LoVo (cell line): ENCODE measurements at regions not wholly inside any gene's neighbourhood (a gene's known extent, or its start where the extent isn't known, plus 50 kb on each side); places are given as distances from the start of the nearest gene placed in this dataset.

Experiments used
- DNase-seq: peaks from one replicate; pipeline ENCODE4 v3.0.0-alpha.2; 2016; ENCODE audit warnings: low spot score

DNA sequence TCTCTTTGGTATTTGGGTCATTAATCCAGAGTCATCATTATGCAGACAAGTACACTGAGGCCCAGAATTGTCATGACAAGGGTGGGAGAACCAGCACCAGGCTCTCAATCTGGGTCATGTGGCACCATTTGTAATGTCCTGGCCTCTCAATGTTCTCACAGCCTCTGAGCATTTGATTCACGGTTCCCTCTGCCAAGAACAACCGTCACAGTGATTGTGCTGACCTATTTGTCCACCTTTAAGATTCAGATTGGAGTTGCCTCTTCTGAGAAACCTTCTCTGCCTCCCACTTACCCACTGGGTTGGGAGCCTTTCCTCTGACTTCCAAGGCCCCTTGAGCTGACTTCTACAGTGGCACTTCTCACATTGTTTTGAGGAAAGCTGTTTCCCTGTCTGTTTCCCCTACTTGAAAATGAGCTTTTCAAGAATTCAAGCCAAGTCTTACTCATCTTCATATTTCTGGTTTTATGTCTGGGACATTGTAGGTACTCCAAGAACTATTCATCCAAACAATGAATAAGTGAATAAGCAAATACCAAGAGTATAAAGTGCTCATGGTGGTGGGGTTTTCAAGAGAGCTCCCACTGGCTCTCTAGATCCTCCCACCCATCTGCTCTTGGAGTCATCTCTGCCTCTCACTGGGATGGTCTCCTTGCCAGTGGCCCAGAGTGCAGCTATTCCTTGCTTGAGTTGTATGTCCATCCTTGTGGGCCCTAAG is 126.4 kb upstream of the E2F8 start:
- DNase-seq = no peak

DNA sequence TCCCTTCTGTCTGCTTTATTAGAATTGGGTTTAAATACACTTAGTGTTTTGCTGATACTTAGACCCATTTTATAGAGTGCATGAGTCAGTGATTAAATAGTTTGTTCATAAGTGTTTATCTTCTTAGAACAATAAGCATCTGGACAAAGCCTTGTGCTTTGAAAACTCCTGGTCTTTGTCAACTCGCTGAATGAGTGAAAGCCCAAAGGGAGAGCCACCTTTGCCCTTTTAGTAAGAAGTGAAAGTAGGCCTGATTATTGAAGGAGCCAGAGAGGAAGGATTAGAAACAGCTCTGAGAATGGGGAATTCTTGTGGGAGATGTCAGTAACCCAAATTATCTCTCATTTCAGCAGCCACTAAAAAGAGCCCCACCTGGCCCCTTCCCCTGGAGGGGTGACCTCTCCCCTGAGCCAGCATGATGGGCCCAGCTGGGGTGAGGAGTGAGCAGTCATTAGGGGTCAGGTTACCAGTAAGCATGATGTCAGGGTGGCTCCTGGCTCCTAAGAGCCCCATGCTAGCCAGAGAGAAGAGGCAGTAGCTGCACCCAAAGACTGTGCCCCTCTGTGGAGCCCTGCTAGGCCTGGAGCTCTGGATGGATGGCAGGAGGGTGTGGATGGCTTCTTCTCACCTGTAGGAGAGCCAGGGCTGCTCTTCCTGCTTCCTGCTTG is 125.1 kb upstream of the E2F8 start:
- DNase-seq = no peak

DNA sequence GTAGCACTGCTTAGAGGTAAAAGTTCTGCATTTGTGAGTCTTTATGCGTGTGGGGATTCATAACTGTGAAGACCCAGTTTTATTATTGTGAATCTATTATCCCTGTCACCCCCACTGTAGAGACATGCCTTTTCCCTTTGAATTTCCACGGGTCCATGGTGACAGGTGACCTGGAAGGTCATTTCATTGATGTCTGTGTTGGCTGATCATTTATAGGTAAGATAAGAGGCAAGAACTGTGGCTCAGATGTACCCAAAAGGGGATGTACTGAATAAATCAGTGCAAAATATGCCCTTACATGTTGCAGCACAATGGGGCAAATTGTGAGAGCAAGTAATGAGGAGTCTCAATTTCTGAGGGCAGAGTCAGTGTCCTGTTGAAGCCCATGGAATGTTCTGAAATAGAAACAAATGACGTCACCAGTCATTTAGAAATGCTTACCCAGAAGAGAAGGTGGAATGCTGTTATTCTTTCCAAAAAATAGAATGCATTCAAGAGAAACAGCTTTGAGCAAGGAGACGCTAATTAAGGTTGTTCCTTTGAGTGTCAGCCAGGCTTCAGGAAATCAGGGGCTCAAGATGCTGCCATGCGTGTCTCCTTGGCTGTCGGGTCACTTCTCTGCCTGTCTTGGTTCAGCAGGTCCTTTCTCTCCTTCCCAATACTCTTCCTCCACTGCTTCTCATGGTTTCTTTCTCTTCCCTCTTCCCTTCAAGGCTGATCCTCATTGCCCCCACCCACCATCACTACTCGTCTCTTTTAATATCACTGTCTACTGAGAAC is 118.7 kb upstream of the E2F8 start:
- no peak for DNase-seq

DNA sequence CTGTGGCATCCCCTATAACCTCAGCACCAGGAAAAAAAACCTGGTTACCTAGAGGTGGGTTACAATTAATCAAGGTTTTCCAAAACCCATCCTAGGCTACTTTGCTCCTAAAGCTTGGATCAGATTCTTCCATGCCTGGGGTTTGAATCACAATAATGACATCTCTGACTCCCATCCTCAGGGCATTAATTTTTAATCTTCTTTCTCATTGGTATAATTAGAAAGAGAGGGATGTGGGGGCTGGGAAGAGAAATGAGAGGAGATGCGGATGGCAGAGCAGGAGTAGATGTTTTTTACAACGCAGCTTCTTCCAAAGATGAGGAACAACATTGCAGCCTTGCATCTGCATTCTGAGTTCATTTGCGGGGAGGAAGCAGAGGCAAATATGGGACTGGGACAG is 117.2 kb upstream of the E2F8 start:
- DNase-seq = no peak

DNA sequence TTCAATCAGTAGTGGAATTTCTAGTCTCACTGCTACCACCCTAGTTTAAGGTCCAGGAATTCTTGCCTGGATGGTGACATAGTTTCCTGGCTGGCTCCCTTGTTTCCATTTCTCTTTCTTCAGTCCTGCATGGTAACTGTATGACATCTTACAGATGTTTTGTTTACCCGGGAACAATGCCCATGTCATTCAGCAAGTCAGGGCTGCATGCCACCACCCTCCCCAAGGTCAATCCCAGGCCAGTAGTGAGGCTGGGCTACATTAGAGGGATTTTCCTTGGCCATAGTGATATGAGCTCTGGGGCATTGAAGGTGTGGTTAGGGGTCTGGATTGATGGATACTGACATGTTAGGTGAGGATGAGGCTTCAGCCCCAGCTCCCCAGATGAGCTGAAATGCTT is 114.9 kb upstream of the E2F8 start:
- no peak for DNase-seq

DNA sequence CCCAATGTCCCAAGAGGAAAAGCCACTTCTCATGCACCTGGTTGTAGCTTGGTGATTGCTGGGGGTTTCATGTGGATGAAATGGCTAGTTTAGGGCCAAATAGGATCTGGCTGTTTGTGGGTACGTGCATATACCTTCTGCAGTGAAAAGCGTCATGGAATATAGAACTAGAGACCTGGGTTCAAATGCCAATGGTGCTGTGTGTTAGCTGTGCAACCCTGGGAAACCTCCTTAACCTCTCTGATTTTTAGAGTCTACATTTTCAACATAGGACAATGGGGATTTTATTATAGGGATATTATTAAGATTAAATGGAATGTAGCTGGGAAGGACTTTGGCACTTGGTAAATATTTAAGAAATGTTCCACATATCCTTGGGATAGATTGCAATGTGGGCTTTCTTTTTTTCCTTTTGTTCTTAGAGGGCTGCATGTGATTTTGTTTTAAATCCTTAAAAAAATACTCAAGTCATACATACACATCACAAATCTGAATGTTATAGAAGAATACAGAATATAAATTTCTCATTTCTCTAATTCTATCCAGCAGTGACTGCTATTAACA is 112.6 kb upstream of the E2F8 start:
- no peak for DNase-seq

DNA sequence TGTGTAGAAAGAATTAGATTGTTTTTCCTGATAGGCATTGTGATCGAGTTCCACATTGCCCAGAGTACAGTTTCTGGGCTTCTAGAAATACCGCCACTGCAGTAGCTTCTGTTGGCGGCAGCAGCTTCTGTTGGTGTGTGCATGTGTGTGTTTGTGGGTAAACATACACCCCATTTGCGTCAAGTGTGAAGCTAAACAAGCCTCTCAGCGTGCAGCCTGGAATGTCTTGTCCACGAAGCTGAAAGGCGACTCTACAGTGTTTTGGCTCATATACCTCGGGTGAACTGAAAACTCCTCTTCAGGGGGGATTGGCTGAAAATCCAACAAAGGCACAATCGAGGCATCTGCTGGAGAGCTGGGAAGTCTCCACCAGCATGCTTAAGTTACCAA is 112.0 kb upstream of the E2F8 start:
- no peak for DNase-seq

DNA sequence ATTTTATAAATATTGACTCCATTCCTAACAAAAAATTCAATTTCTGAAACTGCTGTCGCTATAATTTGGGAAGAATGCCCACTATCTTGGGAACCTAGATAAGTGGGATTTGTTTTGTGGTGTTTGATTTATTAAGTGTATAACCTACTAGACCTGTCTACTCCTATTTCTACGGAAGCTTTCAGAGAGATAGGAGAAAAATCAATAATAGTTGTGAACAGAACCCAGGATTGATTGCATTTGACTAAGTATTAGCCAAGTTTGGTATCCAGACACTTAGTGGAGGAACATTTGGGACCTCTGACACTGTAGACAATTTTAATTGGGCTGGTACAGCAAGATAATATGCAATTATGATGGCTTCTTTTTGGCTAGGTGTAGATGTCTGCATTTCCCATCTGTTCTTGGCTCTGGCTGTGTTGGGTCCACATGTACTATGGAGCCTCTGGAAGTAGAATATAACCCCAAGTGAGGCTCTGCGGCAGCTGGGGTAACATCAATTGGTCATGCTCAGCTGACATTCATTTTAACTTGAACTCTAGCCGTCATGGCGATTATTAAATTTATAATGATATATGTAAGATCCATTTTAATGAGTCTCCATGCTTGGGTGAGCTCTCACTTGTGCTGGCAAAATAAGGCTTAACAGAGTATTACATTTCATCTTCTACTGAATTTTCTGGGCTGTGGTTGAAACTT is 111.5 kb upstream of the E2F8 start:
- DNase-seq = no peak

DNA sequence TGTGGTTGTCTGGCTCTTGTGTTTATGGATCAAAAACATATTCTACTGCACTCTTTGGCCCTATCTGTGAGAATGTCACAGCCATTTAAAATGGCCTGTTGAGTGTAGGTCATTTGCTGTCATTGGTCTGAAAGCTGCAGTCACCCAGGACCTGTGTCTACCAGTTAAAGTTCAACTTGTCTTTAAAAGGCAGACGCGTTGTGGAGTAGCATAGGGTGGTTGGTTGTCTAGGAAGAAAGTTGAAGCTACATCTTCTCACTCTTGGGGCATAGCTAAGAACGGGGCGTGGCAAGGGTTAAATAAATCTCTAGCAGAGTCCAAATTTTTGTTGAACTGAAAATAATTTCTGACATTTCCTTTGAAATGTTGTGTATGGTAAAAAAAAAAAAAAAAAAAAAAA is 110.7 kb upstream of the E2F8 start:
- DNase-seq = no peak

DNA sequence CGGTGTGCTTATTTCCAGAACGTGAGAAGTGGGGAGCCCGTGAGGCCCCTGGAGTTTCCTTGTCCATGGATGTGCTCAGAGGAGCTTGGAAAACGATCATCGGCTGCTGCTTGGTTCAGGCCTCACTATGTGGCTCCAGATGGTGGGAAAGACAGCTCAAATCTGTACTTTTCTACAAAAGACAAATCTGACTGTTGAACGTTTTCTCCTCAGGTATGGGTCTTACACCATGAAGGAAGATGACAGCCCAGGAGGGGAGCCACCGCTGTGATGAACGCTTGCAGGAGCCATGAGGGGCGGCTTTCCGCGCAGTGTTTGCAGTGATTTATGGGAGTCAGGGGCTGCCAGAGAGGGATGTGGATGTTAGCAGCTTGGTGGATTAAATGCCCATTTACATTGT is 109.4 kb upstream of the E2F8 start:
- no peak for DNase-seq

DNA sequence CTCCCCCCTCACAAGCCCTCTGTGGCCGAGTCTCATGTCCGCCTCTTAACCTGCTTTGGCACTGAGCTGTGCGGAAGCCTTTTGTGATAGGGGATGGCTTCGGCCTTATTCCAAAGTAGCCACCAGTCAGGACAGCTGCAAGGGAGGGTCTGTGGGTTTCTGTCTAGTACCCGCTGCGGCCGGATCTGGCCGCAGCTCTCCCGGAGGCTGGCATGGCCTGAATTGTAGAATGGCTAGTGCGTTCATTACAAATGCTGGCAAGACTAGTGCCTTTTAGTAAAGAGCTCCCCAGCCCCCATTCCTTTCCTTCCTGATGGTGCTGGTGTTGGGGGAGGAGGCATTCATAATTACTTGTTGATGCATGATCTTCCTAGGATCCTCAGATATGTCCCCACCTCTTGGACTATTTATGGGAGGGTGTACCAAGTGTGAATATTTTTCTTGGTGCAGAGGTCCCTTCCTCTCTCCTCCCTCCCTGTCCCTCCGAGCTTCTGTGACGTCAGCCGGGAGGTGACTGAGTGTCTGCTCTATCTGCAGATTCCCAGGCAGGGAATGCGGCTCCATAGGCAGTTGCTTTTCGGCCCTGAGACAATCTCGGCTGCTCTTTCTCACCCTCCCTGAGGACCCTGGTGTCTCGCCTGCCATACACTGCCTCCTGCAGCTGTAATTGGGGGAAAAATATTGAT is 108.7 kb upstream of the E2F8 start:
- no peak for DNase-seq

DNA sequence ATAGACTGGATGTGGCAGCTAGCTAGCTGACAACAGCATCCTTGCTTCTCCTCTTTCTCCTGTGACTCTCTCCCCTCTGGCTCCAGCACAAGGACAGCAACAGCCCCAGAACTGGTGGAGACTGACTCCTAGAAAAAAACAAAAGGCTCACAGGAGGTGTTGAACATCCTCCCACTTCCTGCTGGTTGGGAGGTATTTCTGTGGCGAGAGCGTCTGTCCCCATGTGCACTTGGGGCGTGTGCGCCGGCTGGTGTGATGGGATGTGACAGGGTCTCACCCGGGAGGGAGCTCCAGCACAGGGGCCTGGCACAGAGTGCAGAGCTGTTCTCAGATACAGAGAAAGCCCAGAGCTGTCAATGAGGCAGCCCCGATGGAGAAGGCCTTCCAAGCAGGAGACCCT is 107.2 kb upstream of the E2F8 start:
- DNase-seq = no peak

DNA sequence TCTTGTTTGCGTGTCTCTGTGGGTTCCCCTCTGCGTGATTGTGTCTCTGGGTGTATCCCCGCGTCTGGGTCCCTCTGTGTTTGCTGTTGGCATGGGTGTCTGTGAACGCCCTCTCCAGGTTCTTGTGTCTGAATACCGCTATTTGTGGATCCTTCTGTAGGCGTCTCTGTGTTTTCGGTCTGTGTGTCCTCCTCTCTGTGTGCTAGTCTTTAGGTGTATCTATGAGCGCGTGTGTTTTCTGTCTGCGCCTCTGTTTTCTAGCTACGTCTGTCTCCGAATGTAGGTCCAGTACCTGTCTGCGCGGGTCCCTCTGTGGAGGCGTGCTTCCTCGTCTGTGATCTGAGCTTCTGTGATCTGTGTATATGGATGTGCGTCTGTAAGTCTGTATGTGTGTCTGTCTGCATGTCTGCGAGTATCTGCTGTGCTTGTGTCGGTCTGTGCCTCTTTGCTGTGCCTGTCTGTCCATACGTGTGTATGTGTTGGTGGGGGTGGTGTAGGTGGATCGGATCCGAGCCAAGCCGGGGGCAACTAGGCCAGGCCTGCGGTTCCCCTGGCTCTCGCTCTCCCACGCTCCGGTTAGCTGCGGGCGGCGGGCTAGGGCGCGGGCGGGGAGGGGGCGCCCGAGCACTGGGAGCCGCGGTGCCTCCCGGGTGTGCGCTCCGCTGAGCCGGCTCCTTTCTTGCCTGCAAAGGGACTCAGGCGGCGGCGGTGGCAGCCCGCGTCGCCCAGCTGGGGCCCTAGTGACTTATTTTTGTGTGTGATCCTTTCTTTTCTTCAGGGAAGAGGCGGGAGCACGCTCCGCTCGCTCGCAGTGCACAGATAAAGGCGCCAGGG is 105.3 kb upstream of the E2F8 start:
- no peak for DNase-seq

DNA sequence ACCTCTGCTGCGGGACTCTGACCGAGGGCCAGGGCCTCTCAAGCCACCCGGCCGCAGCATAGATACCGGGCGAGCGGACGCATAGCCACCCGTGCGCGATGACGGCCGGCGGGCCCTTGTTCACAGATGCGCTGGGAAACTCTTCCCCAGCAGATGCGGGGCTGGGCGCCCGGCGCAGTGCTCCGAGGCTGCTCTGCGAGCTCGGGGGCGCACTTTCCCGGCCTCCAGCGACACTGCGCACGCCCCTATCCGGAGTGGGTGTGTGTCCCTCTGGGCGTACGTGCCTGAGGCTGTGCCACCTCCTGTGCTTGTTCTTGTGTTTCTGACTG is 104.7 kb upstream of the E2F8 start:
- no peak for DNase-seq

DNA sequence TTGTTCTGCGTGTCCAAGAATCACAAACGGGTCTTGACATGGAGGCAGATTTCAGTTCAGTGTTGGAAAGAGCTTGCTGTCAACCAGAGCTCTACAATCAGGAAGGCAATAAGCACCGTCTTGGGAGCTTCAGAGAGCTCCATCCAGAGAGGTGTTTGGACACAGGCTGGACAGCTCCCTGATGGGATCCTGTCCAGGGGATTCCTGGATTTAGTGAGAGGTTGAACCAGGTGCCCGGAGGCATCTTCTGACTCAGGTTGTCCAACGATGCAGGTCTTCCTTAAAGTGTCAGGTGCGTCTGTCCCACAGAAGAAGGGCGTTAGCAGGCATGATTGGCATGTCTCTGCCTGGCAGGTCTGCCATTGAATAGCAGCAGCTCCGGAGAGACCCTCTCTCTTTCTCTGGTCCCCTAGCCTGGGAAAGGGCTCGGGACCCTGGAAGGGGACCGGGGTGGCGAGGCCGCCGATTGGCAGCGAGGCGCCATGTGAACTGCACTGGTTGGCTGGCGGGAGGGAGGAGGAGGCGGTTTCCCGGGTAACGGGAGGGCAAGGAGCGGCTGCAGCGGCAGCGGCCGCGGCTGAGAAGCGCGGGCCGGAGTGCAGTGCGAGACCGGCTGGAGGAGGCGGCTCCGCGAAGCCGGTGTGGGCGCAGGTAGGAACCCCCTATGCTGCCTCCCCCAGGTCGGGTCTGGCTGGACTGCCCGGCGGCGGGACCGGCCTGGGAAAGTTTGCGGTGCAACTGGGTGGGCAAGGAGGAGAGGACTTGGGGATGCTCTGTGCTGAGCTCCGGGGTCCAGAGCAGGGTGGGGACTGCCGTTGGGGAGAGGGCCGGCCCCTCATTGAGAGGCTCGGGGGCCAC is 104.1 kb upstream of the E2F8 start:
- DNase-seq = no peak

DNA sequence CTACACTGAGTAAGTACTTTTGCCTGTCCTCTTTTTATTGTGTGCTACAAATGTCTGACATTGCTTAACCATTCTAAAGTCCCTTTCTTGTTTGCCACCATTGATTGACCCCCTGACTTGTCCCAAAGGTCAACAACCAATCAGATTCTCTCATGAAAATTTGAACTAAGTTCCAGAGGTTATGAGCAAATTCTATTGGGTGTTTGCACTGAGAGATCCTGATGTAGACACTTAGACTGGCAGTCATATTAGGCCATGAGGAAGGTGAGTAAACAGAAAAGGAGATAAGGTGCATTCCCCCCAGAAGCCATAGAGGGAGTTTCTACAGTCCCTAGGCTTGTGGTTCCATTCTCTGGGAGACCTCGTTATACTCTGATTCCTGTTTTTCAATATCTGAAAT is 101.3 kb upstream of the E2F8 start:
- DNase-seq = no peak

DNA sequence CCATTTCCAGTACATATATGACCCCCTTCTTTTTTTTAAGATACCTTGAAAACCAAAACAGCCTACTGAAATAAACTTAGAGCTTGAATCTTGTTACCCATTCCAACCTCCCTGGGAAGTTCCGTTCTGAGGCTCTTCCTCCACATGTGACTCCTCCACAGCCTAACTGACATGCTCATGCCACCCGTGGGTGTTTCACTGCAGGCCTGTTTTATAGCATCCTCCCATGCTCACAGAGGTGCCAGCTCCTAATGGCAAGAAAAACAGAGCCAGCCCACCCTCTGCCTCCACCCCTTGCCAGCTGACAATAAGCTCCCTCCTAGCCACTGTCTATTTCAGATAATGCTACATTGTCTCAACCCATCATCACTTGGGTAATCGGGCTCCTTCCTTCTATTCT is 97.6 kb upstream of the E2F8 start:
- DNase-seq = no peak

DNA sequence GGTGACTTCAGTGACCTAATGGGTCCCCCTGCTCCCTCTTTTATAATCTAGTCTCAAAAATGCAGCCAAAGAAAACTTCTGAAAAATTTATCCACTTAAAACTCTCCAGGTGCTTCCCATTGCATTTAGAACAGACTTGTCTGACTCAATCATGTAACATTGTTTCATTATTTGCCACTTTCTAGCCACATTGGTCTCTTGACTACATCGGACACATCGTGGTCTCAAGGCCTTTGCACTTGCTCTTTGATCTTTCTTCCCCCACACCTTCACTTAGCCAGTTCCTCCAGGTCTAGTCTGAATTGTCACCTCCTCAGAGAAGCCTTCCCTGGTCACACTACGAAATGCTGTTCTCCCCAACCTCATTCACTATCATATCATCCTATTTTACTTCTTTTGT is 97.0 kb upstream of the E2F8 start:
- no peak for DNase-seq

DNA sequence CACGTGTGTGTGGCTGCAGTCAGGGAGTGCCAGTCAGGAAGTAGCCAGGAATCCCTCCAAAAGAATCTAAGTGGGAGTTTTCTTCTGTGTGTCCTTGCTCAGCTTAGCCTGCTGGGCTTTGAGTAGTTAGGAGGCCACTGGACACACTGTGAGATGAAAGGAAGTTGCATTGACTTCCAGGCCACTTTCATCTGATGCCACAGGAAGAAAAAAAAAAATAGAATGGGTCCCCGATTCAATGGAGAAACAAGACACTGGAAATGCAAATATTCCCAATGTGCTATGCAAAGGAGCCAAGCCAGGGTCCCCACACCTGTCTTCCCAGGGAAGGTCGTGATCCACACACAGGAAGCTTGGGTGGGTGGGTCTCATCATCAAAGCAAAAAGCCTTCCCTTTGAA is 95.6 kb upstream of the E2F8 start:
- no peak for DNase-seq

DNA sequence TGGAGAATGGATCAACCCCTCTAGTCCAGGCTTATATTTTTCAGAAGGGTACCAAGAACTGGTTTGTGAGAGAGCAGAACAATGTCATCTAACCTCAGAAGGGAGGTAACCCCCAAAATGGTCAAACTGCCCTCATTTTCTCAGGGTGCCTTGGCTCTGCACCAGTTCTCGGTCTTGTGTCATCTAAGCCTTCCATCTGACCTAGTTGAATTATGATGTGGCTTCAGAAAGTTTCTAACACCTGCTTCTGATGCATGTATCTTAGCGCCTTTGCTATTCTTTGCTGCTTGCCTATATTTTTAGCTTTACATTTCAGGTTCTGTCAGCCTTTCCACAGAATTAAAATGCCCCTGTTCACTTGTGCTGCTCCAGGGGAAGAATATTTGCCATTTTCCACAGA is 91.7 kb upstream of the E2F8 start:
- no peak for DNase-seq
